IMR-90 (cell line): ENCODE measurements at regions not wholly inside any gene's neighbourhood (a gene's known extent, or its start where the extent isn't known, plus 50 kb on each side); places are given as distances from the start of the nearest gene placed in this dataset.
A peak's percentile ranks its signal among the peaks of the same experiment; 100 is the strongest.

Source experiments
- ATAC-seq: fragments of 200-7000 bp; cut with Tn5 transposase; 2 replicates; pipeline ENCODE4 v1.9.1; 2020; ENCODE audit warnings: low read depth, mild to moderate bottlenecking, moderate library complexity
- BruUV-seq: library from RNA; stranded (reverse); fragments of 400-500 nt; replicated peaks from 2 replicates; lab custom pipeline; 2021; lab: Mats Ljungman, UMichigan
- CTCF ChIA-PET: fragments of 300-600 bp; formaldehyde crosslinking; extraction: SDS; loops from one replicate; lab custom pipeline; 2021; ENCODE audit warnings: antibody characterized with exemption; lab: Yijun Ruan, JAX
- POLR2A ChIA-PET: fragments of 300-600 bp; sonication (Branson Sonifier 250); formaldehyde crosslinking; loops from one replicate; lab custom pipeline; 2022; ENCODE audit warnings: antibody characterized with exemption; ENCODE audit not compliant: unreplicated experiment; lab: Charles Lee
- DNase-seq: peaks from one replicate; pipeline ENCODE4 v3.0.0; 2013
- H2AFZ ChIP-seq: replicated peaks from 2 replicates; pipeline ENCODE3; 2013; ENCODE audit warnings: low read length, mild to moderate bottlenecking; ENCODE audit not compliant: poor library complexity
- H2AK5ac ChIP-seq: 2 replicates; pipeline ENCODE4 v1.6.1; 2013; ENCODE audit warnings: low read depth, low read length, inconsistent platforms
- H2AK9ac ChIP-seq: replicated peaks from 2 replicates; pipeline ENCODE3; 2013; ENCODE audit warnings: mild to moderate bottlenecking, low read depth, low read length, moderate library complexity; ENCODE audit not compliant: poor library complexity
- H2BK120ac ChIP-seq: 2 replicates; pipeline ENCODE4 v1.6.1; 2013; ENCODE audit warnings: low read depth, low read length, inconsistent platforms
- H2BK15ac ChIP-seq: 3 replicates; pipeline ENCODE4 v1.6.1; 2013; ENCODE audit warnings: low read depth, low read length, inconsistent platforms
- H2BK20ac ChIP-seq: 2 replicates; pipeline ENCODE4 v1.6.1; 2013; ENCODE audit warnings: low read depth, mild to moderate bottlenecking, inconsistent platforms, low read length, moderate library complexity
- H2BK5ac ChIP-seq: 2 replicates; pipeline ENCODE4 v1.6.1; 2013; ENCODE audit warnings: mild to moderate bottlenecking, low read depth, low read length, inconsistent platforms; ENCODE audit not compliant: poor library complexity, severe bottlenecking
- H3K14ac ChIP-seq: replicated peaks from 2 replicates; pipeline ENCODE4 v1.6.1; 2013; ENCODE audit warnings: low read depth, low read length, inconsistent platforms
- H3K18ac ChIP-seq: 2 replicates; pipeline ENCODE4 v1.6.1; 2013; ENCODE audit warnings: low read depth, low read length, control low read depth
- H3K23ac ChIP-seq: 2 replicates; pipeline ENCODE4 v1.6.1; 2013; ENCODE audit warnings: low read depth, low read length, inconsistent platforms
- H3K27ac ChIP-seq: 2 replicates; pipeline ENCODE4 v1.5.1; 2013; ENCODE audit warnings: mild to moderate bottlenecking, control low read depth, low read length; ENCODE audit not compliant: insufficient read depth
- H3K27me3 ChIP-seq: 2 replicates; pipeline ENCODE4 v1.6.1; 2013; ENCODE audit warnings: low read length; ENCODE audit not compliant: control insufficient read depth, insufficient read depth
- H3K36me3 ChIP-seq: 2 replicates; pipeline ENCODE4 v1.6.1; 2013; ENCODE audit warnings: low read length, mixed read lengths; ENCODE audit not compliant: control insufficient read depth, insufficient read depth
- H3K4ac ChIP-seq: 2 replicates; pipeline ENCODE4 v1.6.1; 2013; ENCODE audit warnings: low read depth, low read length, inconsistent platforms
- H3K4me1 ChIP-seq: 2 replicates; pipeline ENCODE4 v1.6.1; 2013; ENCODE audit warnings: low read length, mixed read lengths; ENCODE audit not compliant: control insufficient read depth, insufficient read depth
- H3K4me2 ChIP-seq: 2 replicates; pipeline ENCODE4 v1.6.1; 2013; ENCODE audit warnings: low read depth, mild to moderate bottlenecking, control low read depth, low read length, moderate library complexity
- H3K4me3 ChIP-seq: 2 replicates; pipeline ENCODE4 v1.5.1; 2013; ENCODE audit warnings: low read depth, mild to moderate bottlenecking, control low read depth, low read length, moderate library complexity; ENCODE audit not compliant: insufficient read depth
- H3K56ac ChIP-seq: 2 replicates; pipeline ENCODE4 v1.6.1; 2013; ENCODE audit warnings: low read length, inconsistent platforms; ENCODE audit not compliant: insufficient read depth; ENCODE audit errors: extremely low read depth
- H3K79me1 ChIP-seq, 2 experiments: 2 replicates each; pipeline ENCODE4 v1.6.1; 2013; ENCODE audit warnings: low read length in 2 of 2, inconsistent platforms in 1 of 2, low read depth in 1 of 2
- H3K9ac ChIP-seq: 2 replicates; pipeline ENCODE4 v1.6.1; 2013; ENCODE audit warnings: low read depth, low read length, control low read depth
- H3K9me1 ChIP-seq: 2 replicates; pipeline ENCODE4 v1.6.1; 2013; ENCODE audit warnings: low read length, inconsistent platforms; ENCODE audit not compliant: insufficient read depth
- H3K9me3 ChIP-seq: 2 replicates; pipeline ENCODE4 v1.6.1; 2013; ENCODE audit warnings: low read length; ENCODE audit not compliant: control insufficient read depth, insufficient read depth
- H4K20me1 ChIP-seq: 2 replicates; pipeline ENCODE4 v1.6.1; 2013; ENCODE audit warnings: low read length, inconsistent platforms; ENCODE audit not compliant: insufficient read depth
- H4K5ac ChIP-seq: 2 replicates; pipeline ENCODE4 v1.6.1; 2013; ENCODE audit warnings: mild to moderate bottlenecking, low read depth, low read length, control low read depth
- H4K8ac ChIP-seq, 2 experiments: 2 replicates each; pipeline ENCODE4 v1.6.1; 2013; ENCODE audit warnings: low read depth in 2 of 2, low read length in 2 of 2, control low read depth in 1 of 2, inconsistent platforms in 1 of 2
- H4K91ac ChIP-seq: 2 replicates; pipeline ENCODE4 v1.6.1; 2013; ENCODE audit warnings: low read depth, low read length, inconsistent platforms; ENCODE audit not compliant: insufficient read depth
- CEBPB ChIP-seq: IDR thresholded peaks from 2 replicates; pipeline ENCODE4 v1.6.1; 2012; ENCODE audit warnings: low read depth, low read length, improper control_type of control experiment
- CHD1 ChIP-seq: IDR thresholded peaks from 2 replicates; pipeline ENCODE4 v1.6.1; 2012; ENCODE audit warnings: low read depth, low read length, improper control_type of control experiment
- MXI1 ChIP-seq: IDR thresholded peaks from 2 replicates; pipeline ENCODE4 v1.6.1; 2012; ENCODE audit warnings: low read depth, mild to moderate bottlenecking, low read length, moderate library complexity, borderline replicate concordance
- NFE2L2 ChIP-seq: fragments of 150-350 bp; IDR thresholded peaks from 2 replicates; pipeline ENCODE4 v1.6.1; 2016; ENCODE audit warnings: low read depth, mild to moderate bottlenecking, low read length
- POLR2A ChIP-seq: IDR thresholded peaks from 2 replicates; pipeline ENCODE4 v1.6.1; 2012; ENCODE audit warnings: mild to moderate bottlenecking, low read depth, low read length
- RAD21 ChIP-seq: IDR thresholded peaks from 2 replicates; pipeline ENCODE4 v1.6.1; 2012; ENCODE audit warnings: low read length, improper control_type of control experiment
- USF2 ChIP-seq: fragments of 150-350 bp; IDR thresholded peaks from 2 replicates; pipeline ENCODE4 v1.6.1; 2017; ENCODE audit warnings: mild to moderate bottlenecking, antibody characterized with exemption, low read length, low read depth
- WGBS, 2 experiments: methylation state at CpG; one replicate each; pipeline versions ENCODE4 v1.1.5 to v1.1.7; 2013; ENCODE audit warnings: missing lambda C conversion rate in 2 of 2; ENCODE audit not compliant: insufficient read length in 1 of 2; ENCODE audit errors: extremely low coverage in 2 of 2; 5-methylcytosine and 5-hydroxymethylcytosine counted together
- dilution Hi-C: fragments of 300-500 bp; cut with HindIII; formaldehyde crosslinking; loops from one replicate; pipeline ENCODE4 v1.14.3; 2018; ENCODE audit warnings: low sequenced_read_pairs; ENCODE audit not compliant: unreplicated experiment
- in situ Hi-C: fragments of 300-500 bp; cut with MboI; formaldehyde crosslinking; loops from 3 replicates; pipeline ENCODE4 v1.14.3; 2019; ENCODE audit warnings: low sequenced_read_pairs, inconsistent platforms, mixed read lengths
- intact Hi-C: fragments of 100-400 bp; cut with micrococcal nuclease; formaldehyde crosslinking; loops from 2 replicates; pipeline ENCODE4 v1.10.0; 2022

GRCh38 chr11:103581760-103582159 lies 454.7 kb upstream of the DDI1 start:
- no peak overlapping the region for H2AK9ac ChIP-seq
- H2BK15ac ChIP-seq = no peak overlapping the region
- H2BK120ac ChIP-seq = no peak overlapping the region
- no peak overlapping the region for H4K91ac ChIP-seq
- no peak overlapping the region for H4K5ac ChIP-seq
- CTCF ChIA-PET = interaction anchor here (0.7 kb wide), 1 partner anchor 15 kb away, joined by 3 read pairs; no protein-coding TSS in a partner anchor
- no peak overlapping the region for H4K8ac ChIP-seq
- no peak overlapping the region for H3K4ac ChIP-seq
- H3K18ac ChIP-seq = no peak overlapping the region
- no peak overlapping the region for H3K23ac ChIP-seq
- no peaks in the 10 kb centered on the region for H3K27me3 ChIP-seq
- no peaks in the 10 kb centered on the region for H3K79me1 ChIP-seq
- no peak for DNase-seq
- H3K14ac ChIP-seq = no peak overlapping the region
- H3K9ac ChIP-seq = no peak overlapping the region
- intact Hi-C loops (no loop called here), dilution Hi-C loops (no loop called here), in situ Hi-C loops (no loop called here)
- no peak overlapping the region for H3K56ac ChIP-seq
- no peak overlapping the region for H2AK5ac ChIP-seq
- H3K4me2 ChIP-seq = no peak overlapping the region
- H3K36me3 ChIP-seq = no peaks in the 10 kb centered on the region
- H2BK5ac ChIP-seq = no peak overlapping the region
- BruUV-seq = no TSS peak
- peak; percentile 40 for ATAC-seq
- 67% methylated on average over 2 of the region's 2 CpGs; no CpG with 5 or more reads in 1 of the 2 experiments for WGBS, 2 experiments
- H2AFZ ChIP-seq = peak overlapping the region; percentile 38
- H3K9me1 ChIP-seq = peaks cover 5% of the 10 kb centered on the region
- TF ChIP-seq POLR2A (no peak), MXI1 (no peak), CEBPB (no peak), USF2 (no peak), CHD1 (no peak), RAD21 (no peak), NFE2L2 (no peak)
- H2BK20ac ChIP-seq = no peak overlapping the region
- no peaks in the 10 kb centered on the region for H3K9me3 ChIP-seq
- POLR2A ChIA-PET = no interaction called here
- H3K4me1 ChIP-seq = peaks cover 4% of the 10 kb centered on the region; the same call in 1 of the 2 replicates
- no peak overlapping the region for H3K27ac ChIP-seq
- no peak overlapping the region for H3K4me3 ChIP-seq
- no peaks in the 10 kb centered on the region for H4K20me1 ChIP-seq
